C4-2B (cell line): ENCODE measurements at regions not wholly inside any gene's neighbourhood (a gene's known extent, or its start where the extent isn't known, plus 50 kb on each side); places are given as distances from the start of the nearest gene placed in this dataset.

Experiments
- ZFX ChIP-seq: fragments of 450-650 bp; IDR thresholded peaks from 2 replicates; pipeline ENCODE4 v1.6.1; 2017
- TF ChIP-seq, protein P1 (sequence below): fragments of 450-650 bp; conservative IDR thresholded peaks from 2 replicates; pipeline ENCODE4 v1.5.1; 2017; ENCODE audit warnings: mild to moderate bottlenecking

- TF ChIP-seq, protein P1, sequence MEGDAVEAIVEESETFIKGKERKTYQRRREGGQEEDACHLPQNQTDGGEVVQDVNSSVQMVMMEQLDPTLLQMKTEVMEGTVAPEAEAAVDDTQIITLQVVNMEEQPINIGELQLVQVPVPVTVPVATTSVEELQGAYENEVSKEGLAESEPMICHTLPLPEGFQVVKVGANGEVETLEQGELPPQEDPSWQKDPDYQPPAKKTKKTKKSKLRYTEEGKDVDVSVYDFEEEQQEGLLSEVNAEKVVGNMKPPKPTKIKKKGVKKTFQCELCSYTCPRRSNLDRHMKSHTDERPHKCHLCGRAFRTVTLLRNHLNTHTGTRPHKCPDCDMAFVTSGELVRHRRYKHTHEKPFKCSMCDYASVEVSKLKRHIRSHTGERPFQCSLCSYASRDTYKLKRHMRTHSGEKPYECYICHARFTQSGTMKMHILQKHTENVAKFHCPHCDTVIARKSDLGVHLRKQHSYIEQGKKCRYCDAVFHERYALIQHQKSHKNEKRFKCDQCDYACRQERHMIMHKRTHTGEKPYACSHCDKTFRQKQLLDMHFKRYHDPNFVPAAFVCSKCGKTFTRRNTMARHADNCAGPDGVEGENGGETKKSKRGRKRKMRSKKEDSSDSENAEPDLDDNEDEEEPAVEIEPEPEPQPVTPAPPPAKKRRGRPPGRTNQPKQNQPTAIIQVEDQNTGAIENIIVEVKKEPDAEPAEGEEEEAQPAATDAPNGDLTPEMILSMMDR = no peak
- TF ChIP-seq ZFX = no peak
Observed at GRCh38 chr3:76264911-76265310, 479.6 kb upstream of the ZNF717 start.
